Effector memory CD8-positive, alpha-beta T cell (primary cell): ENCODE measurements at regions not wholly inside any gene's neighbourhood (a gene's known extent, or its start where the extent isn't known, plus 50 kb on each side); places are given as distances from the start of the nearest gene placed in this dataset.

Experiments used
- ATAC-seq: fragments of 150-1000 bp; cut with Tn5 transposase; replicated peaks from 2 replicates; pipeline ENCODE4 v1.10.0; 2021; ENCODE audit warnings: mild to moderate bottlenecking, moderate library complexity
- DNase-seq, 3 experiments: peaks; one replicate each; pipeline ENCODE4 v3.0.0; 2021
- H3K27ac Mint-ChIP-seq, 2 donors: one replicate each; pipeline ENCODE4 v1.8.0; 2022; ENCODE audit warnings: mild to moderate bottlenecking in 2 of 2, mixed read lengths in 2 of 2, moderate library complexity in 2 of 2
- H3K27me3 Mint-ChIP-seq, 2 donors: one replicate each; pipeline ENCODE4 v1.8.0; 2022; ENCODE audit warnings: mixed read lengths in 2 of 2
- H3K36me3 Mint-ChIP-seq: one replicate; pipeline ENCODE4 v1.8.0; 2022; ENCODE audit warnings: mild to moderate bottlenecking, moderate library complexity, mixed read lengths; ENCODE audit not compliant: insufficient read depth
- H3K4me1 Mint-ChIP-seq, 2 donors: one replicate each; pipeline ENCODE4 v1.8.0; 2022; ENCODE audit warnings: low read depth in 2 of 2, mixed read lengths in 2 of 2
- H3K4me3 Mint-ChIP-seq, 2 donors: one replicate each; pipeline ENCODE4 v1.8.0; 2022; ENCODE audit warnings: mild to moderate bottlenecking in 2 of 2, mixed read lengths in 2 of 2, moderate library complexity in 2 of 2
- H3K9me3 Mint-ChIP-seq, 2 donors: one replicate each; pipeline ENCODE4 v1.8.0; 2022; ENCODE audit warnings: mixed read lengths in 2 of 2

DNA sequence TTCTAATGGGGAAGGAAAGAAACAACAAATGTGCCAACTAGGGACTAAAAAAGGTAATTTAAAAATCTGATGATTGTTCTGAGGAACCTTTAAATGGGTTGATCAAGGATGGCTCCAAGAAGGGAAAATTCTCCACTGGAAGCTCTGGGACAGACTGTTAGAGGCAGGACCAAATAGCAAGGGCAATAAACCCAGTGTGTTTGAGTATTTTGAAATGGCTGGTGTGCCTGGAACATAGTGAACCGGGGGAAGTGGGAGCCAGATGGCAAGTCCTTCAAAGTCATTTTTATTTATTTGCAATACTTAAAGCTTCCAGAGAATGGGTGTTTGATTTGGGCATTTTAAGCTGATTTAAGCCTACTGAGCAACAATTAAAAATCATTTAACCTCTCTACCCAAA lies 587.7 kb upstream of the MEF2C start:
- Mint-ChIP-seq H3K4me3 (no peak overlapping the region), H3K36me3 (no peaks in the 10 kb centered on the region), H3K9me3 (peaks cover 3 to 7% of the 10 kb centered on the region in 2 donors), H3K4me1 (no peaks in the 10 kb centered on the region), H3K27ac (no peak overlapping the region), H3K27me3 (no peaks in the 10 kb centered on the region)
- DNase-seq = no peak
- ATAC-seq = no peak

DNA sequence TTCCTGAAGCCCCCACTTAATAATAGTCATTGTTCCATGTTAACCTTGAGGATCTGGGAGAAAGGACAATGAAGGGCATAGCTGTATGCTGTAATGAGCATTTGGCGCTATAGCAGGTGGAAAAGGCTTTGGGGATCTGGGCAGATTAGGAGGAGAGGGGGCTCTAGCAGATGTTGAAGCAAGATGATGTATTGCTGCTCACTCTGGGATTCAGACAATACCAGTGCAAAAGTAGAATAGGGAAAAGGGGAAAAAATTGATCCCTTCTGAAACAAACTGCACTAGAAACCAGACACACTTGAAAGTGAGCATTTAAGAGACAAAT lies 575.3 kb upstream of the MEF2C start:
- DNase-seq = no peak

DNA sequence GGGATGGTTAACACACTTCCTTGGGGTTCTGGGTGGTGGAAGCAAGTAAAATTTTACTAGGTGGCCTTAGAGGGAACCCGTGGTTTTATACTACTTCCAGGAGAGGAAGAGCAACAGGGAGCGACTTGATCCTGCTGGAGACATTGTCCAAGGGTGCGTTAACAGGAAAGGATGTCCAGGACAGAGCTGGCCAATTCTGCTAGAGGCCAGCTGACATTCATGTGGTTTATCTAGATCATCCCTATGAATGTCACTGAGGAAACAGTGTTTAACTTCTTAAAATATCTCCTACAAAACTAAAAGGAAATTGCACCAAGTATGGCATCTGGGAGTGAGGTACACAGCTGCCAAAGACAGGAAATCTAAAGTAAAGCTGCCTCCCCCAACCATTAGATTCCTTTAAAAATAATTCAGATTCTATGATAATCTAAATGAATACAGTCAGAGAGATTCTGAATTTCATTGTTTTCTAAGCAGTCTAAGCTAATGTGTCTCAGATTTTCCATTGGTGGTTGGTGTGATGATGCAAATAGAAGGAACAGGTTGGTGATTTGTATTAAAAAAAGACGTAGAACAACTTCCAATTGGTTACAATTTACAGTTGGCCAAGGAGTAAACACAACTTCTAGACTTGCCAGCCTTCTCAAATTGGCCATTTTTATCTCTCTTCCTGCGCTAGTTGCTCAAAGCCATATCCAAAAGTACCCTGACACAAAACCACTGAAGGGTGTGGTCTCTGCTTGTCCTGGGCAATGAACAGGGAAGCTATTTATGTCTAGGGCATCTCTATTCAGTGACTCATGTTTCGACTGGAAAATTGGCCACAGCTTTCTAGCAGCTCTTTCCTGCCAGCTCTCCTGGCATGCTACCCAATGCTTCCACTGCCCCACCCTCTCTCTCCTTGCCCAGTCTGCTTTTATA lies 574.7 kb upstream of the MEF2C start:
- Mint-ChIP-seq H3K36me3 (no peaks in the 10 kb centered on the region), H3K9me3 (peaks cover 6 to 22% of the 10 kb centered on the region in 2 donors), H3K4me1 (no peaks in the 10 kb centered on the region), H3K27me3 (no peaks in the 10 kb centered on the region), H3K27ac (no peak overlapping the region), H3K4me3 (no peak overlapping the region)
- ATAC-seq = no peak
- no peak for DNase-seq

More for the DNA sequence above, 575.3 kb upstream of the MEF2C start:
- Mint-ChIP-seq H3K4me3 (no peak overlapping the region), H3K9me3 (peaks cover 6 to 20% of the 10 kb centered on the region in 2 donors), H3K27ac (no peak overlapping the region), H3K27me3 (no peaks in the 10 kb centered on the region), H3K36me3 (no peaks in the 10 kb centered on the region), H3K4me1 (no peaks in the 10 kb centered on the region)
- no peak for ATAC-seq

DNA sequence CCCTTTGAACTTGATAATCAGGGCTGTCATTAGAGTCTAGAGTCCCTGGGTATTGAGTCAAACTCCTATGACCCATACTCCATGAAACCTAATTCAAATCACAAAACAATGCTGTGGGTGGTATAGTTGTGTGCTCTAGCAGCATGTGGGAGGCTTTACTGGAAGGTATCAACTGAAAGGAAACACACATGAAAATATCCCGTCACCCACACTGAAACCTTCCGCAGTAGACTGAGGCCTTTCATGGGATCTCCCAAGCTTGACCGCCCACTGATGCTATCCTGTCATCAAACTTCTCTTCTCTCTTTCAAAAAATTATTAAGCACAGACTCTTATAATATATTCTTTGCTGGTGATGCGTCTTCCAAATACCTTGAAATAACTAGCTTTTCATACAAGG lies 569.1 kb upstream of the MEF2C start:
- ATAC-seq (no peak), DNase-seq (no peak)
- H3K4me1 Mint-ChIP-seq = no peaks in the 10 kb centered on the region
- H3K27ac Mint-ChIP-seq = no peak overlapping the region
- H3K4me3 Mint-ChIP-seq = no peak overlapping the region
- H3K36me3 Mint-ChIP-seq = no peaks in the 10 kb centered on the region
- H3K27me3 Mint-ChIP-seq = no peaks in the 10 kb centered on the region
- peaks cover 6 to 22% of the 10 kb centered on the region in 2 donors for H3K9me3 Mint-ChIP-seq

DNA sequence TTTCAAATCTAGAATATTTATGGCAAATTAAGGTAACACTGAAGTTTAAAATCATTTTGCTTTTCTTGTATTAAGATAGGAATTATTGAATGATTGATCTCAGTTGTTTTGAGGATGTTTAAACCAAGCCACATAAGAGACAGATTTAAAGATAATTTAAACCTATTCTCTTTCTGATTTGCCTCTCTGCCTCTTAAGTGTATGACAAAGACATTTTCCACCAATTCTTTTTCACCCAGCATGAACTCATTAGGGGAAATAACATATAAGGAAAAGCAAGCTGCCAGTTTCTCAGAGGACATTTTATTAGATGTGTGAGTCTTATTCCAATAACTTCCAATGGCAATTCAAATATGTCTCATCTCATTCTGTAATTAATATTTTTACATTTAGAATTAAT lies 568.3 kb upstream of the MEF2C start:
- DNase-seq (no peak), ATAC-seq (no peak)
- peaks cover 6 to 22% of the 10 kb centered on the region in 2 donors for H3K9me3 Mint-ChIP-seq
- no peaks in the 10 kb centered on the region for H3K4me1 Mint-ChIP-seq
- H3K36me3 Mint-ChIP-seq = no peaks in the 10 kb centered on the region
- H3K27me3 Mint-ChIP-seq = no peaks in the 10 kb centered on the region
- no peak overlapping the region for H3K4me3 Mint-ChIP-seq
- no peak overlapping the region for H3K27ac Mint-ChIP-seq

DNA sequence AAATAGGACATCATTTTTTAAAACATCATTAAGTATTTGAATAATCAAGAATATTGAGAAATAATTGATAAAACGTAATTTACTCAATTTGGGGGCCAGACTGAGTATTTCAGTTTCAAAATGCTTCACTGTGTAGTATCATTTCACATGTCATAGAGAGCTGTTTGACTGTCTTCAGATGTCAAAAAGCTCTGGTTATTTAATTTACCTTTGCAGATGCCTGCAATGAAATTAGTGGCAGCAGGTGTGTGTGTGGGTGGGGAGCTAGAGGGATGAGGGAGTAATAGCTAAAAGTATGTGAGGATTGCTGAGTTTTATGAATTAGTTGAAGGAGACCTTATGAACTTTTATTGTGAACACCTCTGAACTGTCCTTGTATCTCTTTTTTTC lies 567.2 kb upstream of the MEF2C start:
- H3K27me3 Mint-ChIP-seq = no peaks in the 10 kb centered on the region
- DNase-seq (no peak), ATAC-seq (no peak)
- no peak overlapping the region for H3K27ac Mint-ChIP-seq
- H3K4me1 Mint-ChIP-seq = no peaks in the 10 kb centered on the region
- peaks cover 7 to 20% of the 10 kb centered on the region in 2 donors for H3K9me3 Mint-ChIP-seq
- no peak overlapping the region for H3K4me3 Mint-ChIP-seq
- no peaks in the 10 kb centered on the region for H3K36me3 Mint-ChIP-seq

DNA sequence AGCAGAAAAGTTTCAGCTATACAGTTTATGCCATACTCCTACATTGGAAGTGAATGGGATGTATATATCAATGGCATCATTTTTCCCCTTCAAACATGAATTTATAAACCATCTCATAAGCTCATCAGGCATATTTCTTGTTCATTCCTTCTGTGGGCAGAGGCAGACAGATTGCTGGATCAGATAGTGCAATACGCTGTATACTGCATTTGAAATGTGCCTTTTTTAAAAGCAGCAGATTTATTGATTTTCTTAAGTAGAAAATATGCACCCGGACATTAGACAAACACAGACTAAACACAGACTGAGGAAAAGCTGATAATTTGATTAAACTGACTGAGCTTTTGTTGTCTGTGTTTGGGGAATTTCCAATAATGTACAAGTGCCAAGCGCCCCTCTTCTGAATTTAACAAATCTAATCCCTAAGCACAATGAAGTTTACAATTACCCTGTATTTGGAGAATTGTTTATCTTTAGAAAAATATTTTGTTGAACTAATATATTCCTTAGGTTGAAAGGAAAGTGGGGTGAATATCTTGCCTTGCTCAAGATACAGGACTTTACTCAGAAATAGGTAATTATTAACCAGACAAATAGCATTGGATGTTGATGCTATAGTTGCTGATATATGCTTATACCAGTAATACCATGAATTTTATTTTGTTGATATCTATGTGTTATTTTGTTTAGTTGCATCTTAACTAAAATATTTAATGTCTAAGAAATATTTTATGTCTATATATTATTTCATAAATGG lies 566.6 kb upstream of the MEF2C start:
- DNase-seq = no peak
- no peak overlapping the region for H3K27ac Mint-ChIP-seq
- ATAC-seq = no peak
- no peaks in the 10 kb centered on the region for H3K27me3 Mint-ChIP-seq
- no peaks in the 10 kb centered on the region for H3K4me1 Mint-ChIP-seq
- no peak overlapping the region for H3K4me3 Mint-ChIP-seq
- peaks cover 2 to 14% of the 10 kb centered on the region in 2 donors for H3K9me3 Mint-ChIP-seq
- no peaks in the 10 kb centered on the region for H3K36me3 Mint-ChIP-seq

DNA sequence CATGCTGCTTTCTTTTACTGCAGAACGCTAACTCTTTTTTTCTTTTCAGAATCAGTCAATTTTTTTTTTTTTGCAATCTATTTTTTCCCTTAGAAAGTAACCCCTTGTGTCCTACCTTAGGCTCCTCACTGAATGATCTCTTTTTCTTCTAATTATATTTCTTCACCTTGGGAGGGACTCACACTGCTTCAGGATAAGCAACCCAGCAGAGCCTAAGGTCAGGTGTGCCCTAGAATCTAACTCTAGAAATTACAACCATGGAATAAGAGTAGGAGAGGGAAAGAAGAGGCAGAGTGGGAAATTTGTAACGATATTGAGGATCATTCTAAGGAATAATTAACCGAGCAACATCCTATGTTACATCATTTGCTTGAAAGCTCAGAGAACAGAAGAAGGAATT lies 564.0 kb upstream of the MEF2C start:
- peaks cover 0 to 3% of the 10 kb centered on the region in 2 donors for H3K9me3 Mint-ChIP-seq
- DNase-seq = no peak
- H3K27ac Mint-ChIP-seq = no peak overlapping the region
- H3K4me3 Mint-ChIP-seq = no peak overlapping the region
- no peaks in the 10 kb centered on the region for H3K4me1 Mint-ChIP-seq
- no peaks in the 10 kb centered on the region for H3K36me3 Mint-ChIP-seq
- H3K27me3 Mint-ChIP-seq = no peaks in the 10 kb centered on the region
- ATAC-seq = no peak

DNA sequence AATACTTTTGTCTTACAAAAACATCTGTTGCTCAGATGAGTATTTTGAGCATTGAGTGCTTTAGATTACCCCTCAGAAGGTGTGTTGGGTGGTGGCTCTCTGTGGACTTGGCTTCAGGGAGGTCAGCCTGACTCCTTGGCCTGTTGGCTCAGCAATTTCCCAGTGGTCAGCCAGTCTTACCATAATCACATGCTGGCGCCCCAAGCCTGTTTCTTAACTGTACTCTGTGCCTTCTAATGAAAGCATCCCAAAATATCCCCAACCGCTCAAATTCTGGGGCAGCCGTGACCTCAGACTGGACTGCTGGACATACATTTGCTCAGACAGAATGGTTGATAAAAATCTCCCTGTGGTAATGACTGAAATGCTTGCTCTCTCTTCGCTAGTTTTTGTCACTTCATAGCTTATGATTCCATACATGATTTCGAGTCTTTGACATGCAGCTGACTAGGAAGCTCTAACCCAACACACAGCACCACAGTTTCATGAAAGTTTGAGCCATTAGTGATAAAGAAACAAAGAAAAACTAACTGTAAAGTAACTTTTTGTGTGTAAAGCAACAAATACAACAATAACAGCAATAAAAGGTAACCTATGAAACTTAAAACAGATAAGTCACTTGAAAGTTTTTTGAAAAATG lies 562.2 kb upstream of the MEF2C start:
- H3K27ac Mint-ChIP-seq = no peak overlapping the region
- H3K4me3 Mint-ChIP-seq = no peak overlapping the region
- no peak for ATAC-seq
- H3K9me3 Mint-ChIP-seq = peaks cover 0 to 3% of the 10 kb centered on the region in 2 donors
- H3K36me3 Mint-ChIP-seq = no peaks in the 10 kb centered on the region
- no peaks in the 10 kb centered on the region for H3K4me1 Mint-ChIP-seq
- DNase-seq = no peak
- no peaks in the 10 kb centered on the region for H3K27me3 Mint-ChIP-seq

DNA sequence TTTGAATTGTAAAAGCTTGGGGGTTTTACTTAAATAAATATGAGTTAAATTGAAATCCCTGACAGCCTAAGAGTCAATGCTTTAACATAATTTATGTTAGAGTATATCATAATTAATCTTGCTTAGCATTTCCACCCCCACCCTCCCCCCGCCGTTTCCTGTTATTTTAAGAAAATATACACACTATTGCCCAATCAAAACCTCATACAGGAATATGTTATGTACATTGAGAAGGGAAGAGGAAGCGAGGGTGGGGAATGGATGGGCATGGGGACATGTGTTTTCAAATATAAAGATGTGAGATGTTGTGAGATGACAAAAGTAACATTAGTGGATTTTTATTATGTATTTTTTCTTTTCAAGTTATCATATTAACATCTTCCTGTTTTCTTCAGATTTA lies 561.1 kb upstream of the MEF2C start:
- Mint-ChIP-seq H3K27ac (no peak overlapping the region), H3K4me3 (no peak overlapping the region), H3K27me3 (no peaks in the 10 kb centered on the region), H3K9me3 (peaks cover 0 to 3% of the 10 kb centered on the region in 2 donors), H3K36me3 (no peaks in the 10 kb centered on the region), H3K4me1 (no peaks in the 10 kb centered on the region)
- DNase-seq (no peak), ATAC-seq (no peak)

DNA sequence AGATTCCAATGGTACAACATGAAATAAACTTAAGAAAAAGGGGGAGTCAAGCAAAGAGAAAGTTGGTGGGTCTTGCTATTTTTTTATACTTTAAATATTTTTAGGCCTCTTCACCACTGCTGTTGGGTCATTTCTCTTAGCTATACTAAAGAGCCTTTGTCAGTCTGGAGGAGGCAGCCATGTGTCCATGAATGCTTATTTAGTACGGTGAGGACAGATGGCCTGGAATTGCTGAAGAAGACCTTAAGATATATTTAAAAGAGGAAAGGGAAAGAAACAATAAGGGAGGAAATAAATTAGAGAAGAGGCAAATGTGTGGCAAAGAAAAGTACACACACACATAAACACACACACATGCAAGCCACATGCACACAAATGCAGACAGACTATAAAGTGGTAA lies 560.5 kb upstream of the MEF2C start:
- Mint-ChIP-seq H3K4me3 (no peak overlapping the region), H3K27ac (no peak overlapping the region), H3K4me1 (no peaks in the 10 kb centered on the region), H3K27me3 (no peaks in the 10 kb centered on the region), H3K9me3 (peaks cover 0 to 3% of the 10 kb centered on the region in 2 donors), H3K36me3 (no peaks in the 10 kb centered on the region)
- ATAC-seq (no peak), DNase-seq (no peak)

DNA sequence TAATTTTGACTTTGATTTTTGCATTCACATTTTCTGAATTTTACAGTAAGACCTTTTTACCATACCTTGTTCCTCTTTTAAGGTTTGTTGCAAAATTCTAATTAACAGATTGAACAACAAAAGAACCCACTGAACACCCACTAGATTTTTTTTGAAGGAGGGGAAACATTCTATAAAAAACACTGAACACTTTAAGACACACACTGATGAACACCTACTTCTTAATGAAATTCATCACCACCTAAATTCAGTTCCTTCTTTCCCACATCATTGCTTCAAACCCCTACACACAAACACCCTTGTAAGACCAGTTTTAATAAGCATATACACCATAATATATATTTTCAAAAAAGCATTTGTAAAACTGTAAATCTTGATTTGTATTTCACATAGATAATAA lies 559.0 kb upstream of the MEF2C start:
- no peaks in the 10 kb centered on the region for H3K36me3 Mint-ChIP-seq
- ATAC-seq (no peak), DNase-seq (no peak)
- H3K27ac Mint-ChIP-seq = no peak overlapping the region
- H3K9me3 Mint-ChIP-seq = peaks cover 0 to 3% of the 10 kb centered on the region in 2 donors
- H3K27me3 Mint-ChIP-seq = no peaks in the 10 kb centered on the region
- no peak overlapping the region for H3K4me3 Mint-ChIP-seq
- no peaks in the 10 kb centered on the region for H3K4me1 Mint-ChIP-seq

DNA sequence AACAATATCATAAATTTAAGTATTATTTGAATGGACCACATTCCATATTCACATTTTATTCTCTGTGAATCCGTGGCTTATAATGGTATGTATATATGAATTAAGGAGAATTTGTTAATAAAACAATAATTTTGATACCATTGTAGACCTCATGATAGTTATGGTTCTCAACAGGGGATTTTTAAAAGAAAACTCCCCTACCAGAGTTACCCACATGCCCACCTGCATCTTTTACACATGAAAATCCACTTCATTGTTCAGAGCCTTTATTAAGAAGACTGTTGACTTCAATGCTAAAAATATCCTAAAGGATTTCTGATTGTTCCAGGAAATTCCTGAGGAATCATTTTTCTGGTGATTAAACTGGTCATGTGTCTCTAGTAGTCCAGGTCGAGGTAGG lies 557.7 kb upstream of the MEF2C start:
- ATAC-seq (no peak), DNase-seq (no peak)
- Mint-ChIP-seq H3K27me3 (no peaks in the 10 kb centered on the region), H3K27ac (no peak overlapping the region), H3K4me1 (no peaks in the 10 kb centered on the region), H3K36me3 (no peaks in the 10 kb centered on the region), H3K4me3 (no peak overlapping the region), H3K9me3 (peaks cover 0 to 3% of the 10 kb centered on the region in 2 donors)
